GM12878 (cell line): ENCODE measurements at regions not wholly inside any gene's neighbourhood (a gene's known extent, or its start where the extent isn't known, plus 50 kb on each side); places are given as distances from the start of the nearest gene placed in this dataset.

Source experiments
- ATAC-seq: fragments of 200-7000 bp; cut with Tn5 transposase; 3 replicates; pipeline ENCODE4 v1.9.1; 2020; ENCODE audit warnings: mild to moderate bottlenecking, moderate library complexity
- BruUV-seq: library from RNA; stranded (reverse); fragments of 400-500 nt; replicated peaks from 2 replicates; lab custom pipeline; 2021; lab: Mats Ljungman, UMichigan
- CTCF ChIA-PET: fragments of 300-600 bp; sonication (Branson Sonifier 250); formaldehyde crosslinking; extraction: SDS; loops from one replicate; lab custom pipeline; 2021; ENCODE audit warnings: inconsistent platforms; lab: Yijun Ruan, JAX
- POLR2A ChIA-PET: fragments of 350-600 bp; formaldehyde crosslinking; extraction: SDS; loops from one replicate; lab custom pipeline; 2021; ENCODE audit warnings: inconsistent platforms; lab: Charles Lee
- RAD21 ChIA-PET: fragments of 300-600 bp; sonication (Branson Sonifier 250); formaldehyde crosslinking; loops from one replicate; lab custom pipeline; 2023; ENCODE audit warnings: antibody characterized with exemption; ENCODE audit not compliant: unreplicated experiment; lab: Charles Lee
- SMC1A ChIA-PET: fragments of 300-600 bp; sonication (Branson Sonifier 250); formaldehyde crosslinking; loops from one replicate; lab custom pipeline; 2023; ENCODE audit not compliant: unreplicated experiment, uncharacterized antibody; lab: Charles Lee
- DNase-seq: peaks from one replicate; pipeline ENCODE4 v3.0.0-alpha.2; 2011; ENCODE audit warnings: low read depth, low spot score
- FAIRE-seq: peaks from 3 replicates; lab custom pipeline; 2011; peaks lifted over from hg19 to GRCh38; lab: Jason Lieb, UNC
- H2AFZ ChIP-seq: 2 replicates; pipeline ENCODE4 v1.6.0; 2011; ENCODE audit warnings: low read depth, low read length, control low read depth; ENCODE audit not compliant: control insufficient read depth
- H3K27ac ChIP-seq: 2 replicates; pipeline ENCODE4 v1.5.1; 2011; ENCODE audit warnings: control low read depth; ENCODE audit not compliant: control insufficient read depth, insufficient read depth
- H3K27me3 ChIP-seq, 2 experiments: replicated peaks in 1 of 2; 2 replicates each; pipeline versions ENCODE4 v1.6.0 to v1.6.1; 2011; ENCODE audit warnings: low read length in 1 of 2; ENCODE audit not compliant: control insufficient read depth in 2 of 2, insufficient read depth in 2 of 2
- H3K36me3 ChIP-seq, 2 experiments: 2 replicates each; pipeline ENCODE4 v1.5.1; 2011; ENCODE audit warnings: low read length in 1 of 2; ENCODE audit not compliant: control insufficient read depth in 2 of 2, insufficient read depth in 2 of 2
- H3K4me1 ChIP-seq: 2 replicates; pipeline ENCODE4 v1.6.1; 2011; ENCODE audit warnings: mild to moderate bottlenecking, low read length, moderate library complexity, mixed read lengths; ENCODE audit not compliant: control insufficient read depth, insufficient read depth
- H3K4me2 ChIP-seq: 2 replicates; pipeline ENCODE4 v1.6.0; 2011; ENCODE audit warnings: control low read depth; ENCODE audit not compliant: control insufficient read depth, insufficient read depth
- H3K4me3 ChIP-seq: fragments of 200-600 bp; sonication (generic); 2 replicates; pipeline ENCODE4 v1.5.1; 2016
- H3K79me2 ChIP-seq: 2 replicates; pipeline ENCODE4 v1.6.0; 2011; ENCODE audit warnings: low read length; ENCODE audit not compliant: control insufficient read depth, insufficient read depth
- H3K9ac ChIP-seq: 2 replicates; pipeline ENCODE4 v1.8.0; 2011; ENCODE audit warnings: low read length, control low read depth, mixed read lengths; ENCODE audit not compliant: control insufficient read depth, insufficient read depth
- H3K9me3 ChIP-seq: replicated peaks from 3 replicates; pipeline ENCODE4 v1.5.1; 2011; ENCODE audit warnings: mild to moderate bottlenecking, low read length; ENCODE audit not compliant: control insufficient read depth, insufficient read depth
- H4K20me1 ChIP-seq: 2 replicates; pipeline ENCODE4 v1.6.0; 2011; ENCODE audit not compliant: control insufficient read depth, insufficient read depth
- ATF3 ChIP-seq: IDR thresholded peaks from 2 replicates; pipeline ENCODE4 v1.6.1; 2011; ENCODE audit warnings: low read depth, mild to moderate bottlenecking, low read length, moderate library complexity, borderline replicate concordance; ENCODE audit errors: extremely low read depth
- CBX3 ChIP-seq: fragments of 200-600 bp; sonication (generic); IDR thresholded peaks from 2 replicates; pipeline ENCODE4 v1.6.1; 2016; ENCODE audit warnings: low read depth, borderline replicate concordance
- ELK1 ChIP-seq: IDR thresholded peaks from 2 replicates; pipeline ENCODE4 v1.6.1; 2012; ENCODE audit warnings: low read depth, low read length, improper control_type of control experiment
- TCF12 ChIP-seq: IDR thresholded peaks from 2 replicates; pipeline ENCODE4 v1.6.1; 2011; ENCODE audit warnings: low read depth, mild to moderate bottlenecking, low read length
- WGBS: methylation state at CpG from one replicate; pipeline ENCODE4 v1.1.6; 2016; ENCODE audit warnings: low lambda C conversion rate; ENCODE audit not compliant: insufficient replicate concordance, insufficient coverage; ENCODE audit errors: missing lambda C conversion rate; 5-methylcytosine and 5-hydroxymethylcytosine counted together
- in situ Hi-C: fragments of 300-500 bp; cut with MboI; formaldehyde crosslinking; loops from 9 replicates; pipeline ENCODE4 v1.14.3; 2018; ENCODE audit warnings: mixed read lengths
- intact Hi-C: fragments of 100-400 bp; cut with micrococcal nuclease; formaldehyde crosslinking; loops from one replicate; pipeline ENCODE4 v1.14.2; 2022; ENCODE audit not compliant: unreplicated experiment

DNA sequence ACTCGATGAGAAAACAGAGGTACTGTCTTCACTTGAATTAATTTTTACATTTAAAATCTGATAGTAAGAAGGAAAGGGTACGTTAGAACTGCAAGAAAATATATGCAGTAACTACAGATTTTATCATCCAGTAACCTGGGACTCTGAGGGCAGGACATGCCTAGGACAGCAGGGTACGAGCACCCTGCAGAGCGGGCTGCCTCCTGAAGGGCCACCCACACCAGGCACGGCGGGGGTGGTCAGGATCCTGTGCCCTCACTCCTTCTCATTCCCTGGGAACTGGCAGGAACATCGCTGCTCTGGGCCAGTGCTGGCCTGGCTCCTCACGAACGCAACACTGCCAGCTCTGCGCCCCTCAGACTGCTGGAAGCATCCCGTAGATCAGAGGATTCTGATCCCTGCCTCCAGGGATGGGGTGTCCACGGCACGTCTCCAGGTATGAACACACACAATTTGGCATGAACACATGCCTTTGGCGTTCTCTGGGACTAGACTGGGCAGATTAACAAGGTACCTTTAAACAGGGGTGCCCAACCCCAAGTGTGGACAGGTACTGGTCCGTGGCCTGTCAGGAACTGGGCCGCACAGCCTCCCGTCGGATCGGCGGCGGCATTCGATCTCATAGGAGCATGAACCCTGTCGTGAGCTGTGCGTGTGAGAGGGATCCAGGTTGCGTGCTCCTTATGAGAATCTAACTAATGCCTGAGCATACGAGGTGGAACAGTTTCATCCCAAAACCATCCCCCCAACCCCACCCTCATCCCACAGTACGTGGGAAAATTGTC is 99.3 kb upstream of the FAM20C start (continued):
- no peak for TF ChIP-seq ATF3

- in situ Hi-C loops: no loop called here
- CTCF ChIA-PET: no interaction called here
- no peak overlapping the region for H3K4me3 ChIP-seq
- no peaks in the 10 kb centered on the region for H3K79me2 ChIP-seq
- H3K9ac ChIP-seq: no peak overlapping the region
- no peaks in the 10 kb centered on the region for H3K9me3 ChIP-seq
- DNase-seq: no peak
- RAD21 ChIA-PET: no interaction called here
- BruUV-seq: no TSS peak
- H3K4me1 ChIP-seq: no peaks in the 10 kb centered on the region
- H3K36me3 ChIP-seq: no peaks in the 10 kb centered on the region
- SMC1A ChIA-PET: no interaction called here
- H3K27ac ChIP-seq: no peak overlapping the region
- intact Hi-C loops: no loop called here
- TF ChIP-seq TCF12 (no peak), ELK1 (no peak), CBX3 (no peak)
- POLR2A ChIA-PET: no interaction called here
- 49% methylated on average over 6 of the region's 6 CpGs for WGBS
- H2AFZ ChIP-seq: no peak overlapping the region
- no peak for ATAC-seq
- no peaks in the 10 kb centered on the region for H4K20me1 ChIP-seq
- FAIRE-seq: no peak
- no peak overlapping the region for H3K4me2 ChIP-seq
- no peaks in the 10 kb centered on the region for H3K27me3 ChIP-seq
Measured at GRCh38 chr7:94251-94801, 98.0 kb upstream of the FAM20C start.
